ENCODE measurements at regions not wholly inside any gene's neighbourhood (a gene's known extent, or its start where the extent isn't known, plus 50 kb on each side); places are given as distances from the start of the nearest gene placed in this dataset.
"Not testable (repeated sequence)": the region's sequence is repeated elsewhere in the genome, so short reads cannot be mapped to it uniquely, and the experiment has no call there.

GRCh38 chr3:88452228-88452627 is 302.5 kb downstream of the C3orf38 start:
- H3K36me3 ChIP-seq (ENCODE audit: control insufficient read depth, insufficient read depth, low read length), result no peaks in the 10 kb centered on the region
- no peaks in the 10 kb centered on the region for H3K9me3 ChIP-seq (ENCODE audit: control insufficient read depth, low read length)
- 100% methylated on average over 1 to 2 of the region's 4 CpGs for WGBS, 2 experiments (ENCODE audit: insufficient coverage in 2 of 2)
- H3K27ac ChIP-seq (ENCODE audit: low read depth, low read length, severe bottlenecking), result no peak overlapping the region
- H3K4me3 ChIP-seq (ENCODE audit: extremely low read depth, insufficient read depth, low read length, poor library complexity, severe bottlenecking), result no peak overlapping the region
- no peaks in the 10 kb centered on the region for H3K4me1 ChIP-seq (ENCODE audit: control insufficient read depth, insufficient read depth, low read length, poor library complexity, severe bottlenecking)

- no peak overlapping the region for H3K27ac ChIP-seq (ENCODE audit: low read depth, low read length, severe bottlenecking)
- H3K4me1 ChIP-seq (ENCODE audit: control insufficient read depth, insufficient read depth, low read length, poor library complexity, severe bottlenecking), result no peaks in the 10 kb centered on the region
- H3K4me3 ChIP-seq (ENCODE audit: extremely low read depth, insufficient read depth, low read length, poor library complexity, severe bottlenecking), result no peak overlapping the region
- H3K9me3 ChIP-seq (ENCODE audit: control insufficient read depth, low read length), result no peaks in the 10 kb centered on the region
- WGBS, 2 experiments (ENCODE audit: insufficient coverage in 2 of 2), result 86 to 100% methylated on average over 1 of the region's 3 CpGs
- no peaks in the 10 kb centered on the region for H3K36me3 ChIP-seq (ENCODE audit: control insufficient read depth, insufficient read depth, low read length)
Measured at GRCh38 chr3:88460369-88460768, 310.6 kb downstream of the C3orf38 start.

DNA sequence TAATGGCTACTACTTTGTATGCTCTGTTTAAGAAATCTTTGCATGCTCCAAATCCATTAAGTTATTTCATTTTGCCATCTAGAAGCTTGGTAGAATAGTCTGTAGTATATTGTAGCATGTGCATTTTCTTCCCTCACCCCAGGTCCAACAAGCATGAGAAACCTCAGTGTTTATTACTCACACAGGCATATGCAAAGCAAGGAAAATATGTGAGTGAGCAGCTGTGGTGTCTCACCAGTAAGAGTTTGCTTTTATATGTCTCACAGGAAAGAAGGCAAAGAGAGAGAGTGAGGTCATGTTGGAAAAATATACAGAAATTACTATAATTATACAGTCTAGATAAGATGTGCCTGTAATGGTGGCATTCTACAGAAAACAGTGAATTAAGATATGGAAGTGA is 312.5 kb downstream of the C3orf38 start:
- Histone ChIP-seq H3K36me3 (ENCODE audit: control insufficient read depth, insufficient read depth, low read length) (no peaks in the 10 kb centered on the region), H3K9me3 (ENCODE audit: control insufficient read depth, low read length) (no peaks in the 10 kb centered on the region), H3K4me3 (ENCODE audit: extremely low read depth, insufficient read depth, low read length, poor library complexity, severe bottlenecking) (no peak overlapping the region), H3K27ac (ENCODE audit: low read depth, low read length, severe bottlenecking) (no peak overlapping the region), H3K4me1 (ENCODE audit: control insufficient read depth, insufficient read depth, low read length, poor library complexity, severe bottlenecking) (no peaks in the 10 kb centered on the region)

DNA sequence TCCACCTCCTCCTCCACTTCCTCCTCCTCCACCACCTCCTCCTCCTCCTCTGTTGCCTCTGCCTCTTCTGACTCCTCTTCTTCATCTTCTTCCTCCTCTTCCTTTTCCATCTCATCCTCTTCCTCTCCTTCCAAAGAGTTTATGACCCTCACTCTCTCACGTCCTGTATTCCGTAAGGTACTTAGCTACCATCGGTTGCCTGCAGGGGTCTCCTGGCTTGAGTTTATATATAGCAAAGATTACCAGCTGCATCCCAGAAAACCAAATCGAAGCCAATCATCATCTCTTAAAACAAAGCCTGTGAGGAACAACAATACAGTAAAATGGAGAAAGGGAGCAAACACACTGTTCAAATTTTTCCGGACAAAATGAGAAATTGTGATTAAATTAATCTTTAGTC is 317.4 kb downstream of the C3orf38 start:
- Histone ChIP-seq H3K27ac (ENCODE audit: low read depth, low read length, severe bottlenecking) (no peak overlapping the region), H3K4me1 (ENCODE audit: control insufficient read depth, insufficient read depth, low read length, poor library complexity, severe bottlenecking) (no peaks in the 10 kb centered on the region), H3K36me3 (ENCODE audit: control insufficient read depth, insufficient read depth, low read length) (no peaks in the 10 kb centered on the region), H3K9me3 (ENCODE audit: control insufficient read depth, low read length) (no peaks in the 10 kb centered on the region), H3K4me3 (ENCODE audit: extremely low read depth, insufficient read depth, low read length, poor library complexity, severe bottlenecking) (no peak overlapping the region)
- WGBS, 2 experiments (ENCODE audit: insufficient coverage in 2 of 2), result 93 to 100% methylated on average over 1 to 3 of the region's 5 CpGs

GRCh38 chr3:88469216-88469615 is 319.5 kb downstream of the C3orf38 start:
- no peaks in the 10 kb centered on the region for H3K4me1 ChIP-seq (ENCODE audit: control insufficient read depth, insufficient read depth, low read length, poor library complexity, severe bottlenecking)
- no peak overlapping the region for H3K27ac ChIP-seq (ENCODE audit: low read depth, low read length, severe bottlenecking)
- H3K36me3 ChIP-seq (ENCODE audit: control insufficient read depth, insufficient read depth, low read length), result no peaks in the 10 kb centered on the region
- no peak overlapping the region for H3K4me3 ChIP-seq (ENCODE audit: extremely low read depth, insufficient read depth, low read length, poor library complexity, severe bottlenecking)
- WGBS, 2 experiments (ENCODE audit: insufficient coverage in 2 of 2), result no CpG with 5 or more reads among the region's 1 CpG
- no peaks in the 10 kb centered on the region for H3K9me3 ChIP-seq (ENCODE audit: control insufficient read depth, low read length)

DNA sequence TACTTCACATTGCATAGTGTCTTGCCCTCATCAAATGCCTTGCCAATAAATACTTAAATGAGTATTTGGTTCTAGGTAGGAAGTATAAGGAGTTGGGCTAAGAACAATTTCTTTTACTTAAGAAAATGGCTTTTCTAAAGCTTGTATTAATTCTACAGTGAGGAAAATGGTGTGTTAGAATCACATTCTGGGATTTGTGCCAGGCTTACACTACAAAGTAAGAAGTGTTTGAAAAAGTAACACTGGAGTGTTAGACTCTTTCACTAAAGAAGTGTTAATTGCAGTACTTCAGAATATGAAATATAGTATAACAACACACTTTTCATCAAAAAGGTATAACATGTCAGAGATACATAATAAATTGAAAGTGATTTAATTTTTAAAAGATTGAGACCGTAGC is 328.7 kb downstream of the C3orf38 start:
- Histone ChIP-seq H3K4me1 (ENCODE audit: control insufficient read depth, insufficient read depth, low read length, poor library complexity, severe bottlenecking) (no peaks in the 10 kb centered on the region), H3K27ac (ENCODE audit: low read depth, low read length, severe bottlenecking) (no peak overlapping the region), H3K9me3 (ENCODE audit: control insufficient read depth, low read length) (no peaks in the 10 kb centered on the region), H3K4me3 (ENCODE audit: extremely low read depth, insufficient read depth, low read length, poor library complexity, severe bottlenecking) (no peak overlapping the region), H3K36me3 (ENCODE audit: control insufficient read depth, insufficient read depth, low read length) (no peaks in the 10 kb centered on the region)
- no CpG with 5 or more reads among the region's 1 CpG for WGBS, 2 experiments (ENCODE audit: insufficient coverage in 2 of 2)

DNA sequence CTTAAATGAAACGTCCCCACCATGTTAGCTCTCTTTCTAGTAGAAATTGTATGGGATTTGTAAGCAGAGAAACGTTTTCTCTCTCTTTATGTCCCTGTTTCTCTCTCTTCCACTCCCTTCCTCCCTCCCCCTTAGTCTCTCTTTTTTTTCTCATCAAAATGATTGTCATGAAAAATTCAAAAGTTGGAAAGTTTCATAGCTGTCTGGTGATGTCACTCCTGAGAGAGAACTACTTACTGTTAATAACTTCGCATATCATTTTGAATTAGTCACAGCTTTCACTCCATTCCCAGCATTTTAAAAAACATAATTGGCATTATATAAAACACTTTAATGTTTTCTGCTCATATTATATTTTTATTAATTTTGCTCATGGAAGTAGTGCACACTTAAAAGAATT is 331.1 kb downstream of the C3orf38 start:
- WGBS, 2 experiments (ENCODE audit: insufficient coverage in 2 of 2), result no CpG with 5 or more reads among the region's 3 CpGs
- H3K4me1 ChIP-seq (ENCODE audit: control insufficient read depth, insufficient read depth, low read length, poor library complexity, severe bottlenecking), result no peaks in the 10 kb centered on the region
- H3K36me3 ChIP-seq (ENCODE audit: control insufficient read depth, insufficient read depth, low read length), result no peaks in the 10 kb centered on the region
- no peak overlapping the region for H3K4me3 ChIP-seq (ENCODE audit: extremely low read depth, insufficient read depth, low read length, poor library complexity, severe bottlenecking)
- no peak overlapping the region for H3K27ac ChIP-seq (ENCODE audit: low read depth, low read length, severe bottlenecking)
- H3K9me3 ChIP-seq (ENCODE audit: control insufficient read depth, low read length), result no peaks in the 10 kb centered on the region

DNA sequence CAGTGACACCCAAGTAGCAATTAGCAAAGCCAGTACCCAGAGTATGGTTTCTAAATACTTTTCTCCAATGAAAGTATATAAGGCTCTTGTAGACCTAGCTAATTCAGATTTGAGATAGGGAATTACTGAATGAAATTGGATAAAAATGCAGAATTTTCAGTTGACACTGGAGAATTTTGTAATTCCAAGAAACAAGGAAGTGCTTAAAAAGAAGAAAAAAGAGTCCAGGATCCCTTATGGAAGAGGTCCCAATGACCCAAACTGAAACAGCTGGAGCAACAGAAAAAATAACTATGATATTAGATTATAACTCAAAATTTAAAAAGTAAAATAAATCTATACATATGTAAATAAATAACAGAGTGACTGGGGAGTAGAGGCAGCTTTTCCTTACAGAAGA is 335.2 kb downstream of the C3orf38 start:
- H3K4me3 ChIP-seq (ENCODE audit: extremely low read depth, insufficient read depth, low read length, poor library complexity, severe bottlenecking), result no peak overlapping the region
- H3K4me1 ChIP-seq (ENCODE audit: control insufficient read depth, insufficient read depth, low read length, poor library complexity, severe bottlenecking), result no peaks in the 10 kb centered on the region
- H3K36me3 ChIP-seq (ENCODE audit: control insufficient read depth, insufficient read depth, low read length), result no peaks in the 10 kb centered on the region
- no peaks in the 10 kb centered on the region for H3K9me3 ChIP-seq (ENCODE audit: control insufficient read depth, low read length)
- no peak overlapping the region for H3K27ac ChIP-seq (ENCODE audit: low read depth, low read length, severe bottlenecking)

GRCh38 chr3:88508818-88509217 is 359.1 kb downstream of the C3orf38 start:
- H3K4me3 ChIP-seq (ENCODE audit: extremely low read depth, insufficient read depth, low read length, poor library complexity, severe bottlenecking); H3K27ac ChIP-seq (ENCODE audit: low read depth, low read length, severe bottlenecking); H3K9me3 ChIP-seq (ENCODE audit: control insufficient read depth, low read length); H3K36me3 ChIP-seq (ENCODE audit: control insufficient read depth, insufficient read depth, low read length); H3K4me1 ChIP-seq (ENCODE audit: control insufficient read depth, insufficient read depth, low read length, poor library complexity, severe bottlenecking): not testable (repeated sequence)
- 89% methylated on average over 6 to 13 of the region's 15 CpGs for WGBS, 2 experiments (ENCODE audit: insufficient coverage in 2 of 2)

DNA sequence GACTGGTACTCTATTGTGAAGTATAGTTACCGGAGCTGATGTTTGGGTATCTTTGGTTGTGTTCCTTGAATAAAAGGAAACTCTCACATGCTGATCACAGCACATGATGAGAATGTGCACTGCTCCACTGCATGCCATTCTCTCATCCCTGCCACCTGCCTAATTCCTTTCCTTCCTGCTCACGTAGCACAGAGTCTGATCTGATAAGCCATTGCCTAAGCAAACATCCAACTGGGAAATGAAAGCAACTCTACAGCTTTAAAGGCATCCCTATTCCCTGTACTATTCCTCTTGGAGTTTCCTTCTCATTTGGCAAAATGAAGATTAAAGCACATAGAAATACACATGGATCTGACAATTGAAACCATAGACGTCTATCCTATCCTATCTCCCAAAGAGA is 359.8 kb downstream of the C3orf38 start:
- Histone ChIP-seq H3K9me3 (ENCODE audit: control insufficient read depth, low read length) (no peaks in the 10 kb centered on the region), H3K27ac (ENCODE audit: low read depth, low read length, severe bottlenecking) (no peak overlapping the region), H3K4me3 (ENCODE audit: extremely low read depth, insufficient read depth, low read length, poor library complexity, severe bottlenecking) (no peak overlapping the region), H3K4me1 (ENCODE audit: control insufficient read depth, insufficient read depth, low read length, poor library complexity, severe bottlenecking) (no peaks in the 10 kb centered on the region), H3K36me3 (ENCODE audit: control insufficient read depth, insufficient read depth, low read length) (no peaks in the 10 kb centered on the region)
- 89 to 100% methylated on average over 1 of the region's 3 CpGs for WGBS, 2 experiments (ENCODE audit: insufficient coverage in 2 of 2)

GRCh38 chr3:88528494-88528893 is 378.7 kb downstream of the C3orf38 start:
- 74 to 100% methylated on average over 3 of the region's 3 CpGs for WGBS, 2 experiments (ENCODE audit: insufficient coverage in 2 of 2)
- Histone ChIP-seq H3K4me1 (ENCODE audit: control insufficient read depth, insufficient read depth, low read length, poor library complexity, severe bottlenecking) (no peaks in the 10 kb centered on the region), H3K36me3 (ENCODE audit: control insufficient read depth, insufficient read depth, low read length) (no peaks in the 10 kb centered on the region), H3K4me3 (ENCODE audit: extremely low read depth, insufficient read depth, low read length, poor library complexity, severe bottlenecking) (no peak overlapping the region), H3K27ac (ENCODE audit: low read depth, low read length, severe bottlenecking) (no peak overlapping the region), H3K9me3 (ENCODE audit: control insufficient read depth, low read length) (no peaks in the 10 kb centered on the region)

DNA sequence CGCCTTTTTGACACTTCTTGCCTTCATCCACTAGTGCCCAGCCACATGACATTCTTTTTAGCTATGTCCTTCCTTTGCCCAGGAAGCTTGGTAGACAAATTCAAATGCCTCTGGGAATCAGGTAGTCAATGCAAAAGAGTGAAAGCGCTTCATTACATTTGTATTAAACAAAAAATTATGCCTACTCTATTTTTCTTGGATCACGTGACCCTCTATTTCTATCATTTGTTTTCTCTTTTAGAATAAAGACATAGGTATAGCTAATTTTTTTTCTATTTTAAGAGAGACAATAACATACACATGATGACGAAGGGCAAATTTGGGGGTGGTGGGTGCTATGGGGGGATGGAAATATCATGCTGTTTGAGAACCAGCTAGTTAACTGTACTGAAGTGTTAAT is 384.8 kb downstream of the C3orf38 start:
- no peaks in the 10 kb centered on the region for H3K36me3 ChIP-seq (ENCODE audit: control insufficient read depth, insufficient read depth, low read length)
- no peak overlapping the region for H3K4me3 ChIP-seq (ENCODE audit: extremely low read depth, insufficient read depth, low read length, poor library complexity, severe bottlenecking)
- H3K4me1 ChIP-seq (ENCODE audit: control insufficient read depth, insufficient read depth, low read length, poor library complexity, severe bottlenecking), result no peaks in the 10 kb centered on the region
- no peak overlapping the region for H3K27ac ChIP-seq (ENCODE audit: low read depth, low read length, severe bottlenecking)
- no peaks in the 10 kb centered on the region for H3K9me3 ChIP-seq (ENCODE audit: control insufficient read depth, low read length)
- 100% methylated on average over 1 of the region's 4 CpGs; no CpG with 5 or more reads in 1 of the 2 experiments for WGBS, 2 experiments (ENCODE audit: insufficient coverage in 2 of 2)
